ENCODE measurements at regions not wholly inside any gene's neighbourhood (a gene's known extent, or its start where the extent isn't known, plus 50 kb on each side); places are given as distances from the start of the nearest gene placed in this dataset.

DNA sequence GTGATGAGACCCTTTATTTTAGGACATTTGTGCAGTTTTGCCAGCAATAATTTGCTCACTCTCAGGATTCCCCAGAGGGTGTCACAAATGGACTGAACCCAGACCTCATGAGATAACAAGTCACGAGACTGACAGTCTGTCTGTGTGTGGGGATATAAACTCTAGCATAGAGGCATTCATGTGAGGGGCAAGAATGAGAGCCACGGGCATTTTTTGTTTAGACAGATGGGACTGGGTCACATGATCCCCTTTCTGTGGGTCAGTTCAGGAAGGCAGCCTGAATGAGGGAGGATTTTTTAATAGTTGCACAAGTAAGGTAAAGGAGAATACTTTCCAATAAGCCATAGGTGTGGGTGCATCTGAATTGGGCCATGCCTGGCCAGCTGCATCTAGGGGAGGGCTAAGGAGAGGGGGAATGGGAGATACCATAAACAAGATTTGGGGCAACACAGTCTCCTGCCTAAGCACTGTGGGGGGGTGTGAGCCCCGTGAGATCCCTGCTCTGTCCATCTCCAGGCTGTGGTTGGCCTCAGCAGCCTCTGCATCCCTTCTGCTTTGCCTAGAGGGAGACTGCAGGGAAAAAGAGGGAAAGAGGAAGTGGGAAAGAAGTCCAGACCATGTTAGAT lies 66.6 kb downstream of the NAV1 start:
- Mint-ChIP-seq H3K4me1 (ENCODE audit: unreplicated experiment) (peaks cover 28% of the 10 kb centered on the region), H3K36me3 (ENCODE audit: low read depth, unreplicated experiment) (peaks cover 4% of the 10 kb centered on the region), H3K27me3 (ENCODE audit: unreplicated experiment) (peaks cover 8% of the 10 kb centered on the region), H3K4me3 (ENCODE audit: unreplicated experiment) (no peak overlapping the region), H3K9me3 (ENCODE audit: unreplicated experiment) (no peaks in the 10 kb centered on the region), H3K27ac (ENCODE audit: unreplicated experiment) (peak overlapping the region; percentile 25)
- TF ChIP-seq, protein P1, sequence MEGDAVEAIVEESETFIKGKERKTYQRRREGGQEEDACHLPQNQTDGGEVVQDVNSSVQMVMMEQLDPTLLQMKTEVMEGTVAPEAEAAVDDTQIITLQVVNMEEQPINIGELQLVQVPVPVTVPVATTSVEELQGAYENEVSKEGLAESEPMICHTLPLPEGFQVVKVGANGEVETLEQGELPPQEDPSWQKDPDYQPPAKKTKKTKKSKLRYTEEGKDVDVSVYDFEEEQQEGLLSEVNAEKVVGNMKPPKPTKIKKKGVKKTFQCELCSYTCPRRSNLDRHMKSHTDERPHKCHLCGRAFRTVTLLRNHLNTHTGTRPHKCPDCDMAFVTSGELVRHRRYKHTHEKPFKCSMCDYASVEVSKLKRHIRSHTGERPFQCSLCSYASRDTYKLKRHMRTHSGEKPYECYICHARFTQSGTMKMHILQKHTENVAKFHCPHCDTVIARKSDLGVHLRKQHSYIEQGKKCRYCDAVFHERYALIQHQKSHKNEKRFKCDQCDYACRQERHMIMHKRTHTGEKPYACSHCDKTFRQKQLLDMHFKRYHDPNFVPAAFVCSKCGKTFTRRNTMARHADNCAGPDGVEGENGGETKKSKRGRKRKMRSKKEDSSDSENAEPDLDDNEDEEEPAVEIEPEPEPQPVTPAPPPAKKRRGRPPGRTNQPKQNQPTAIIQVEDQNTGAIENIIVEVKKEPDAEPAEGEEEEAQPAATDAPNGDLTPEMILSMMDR (IDR thresholded peaks at IDR 0.05; ENCODE audit: unreplicated experiment) = no peak
- DNase-seq (ENCODE audit: low spot score) = no peak

GRCh38 chr1:201606096-201606495 lies 67.2 kb downstream of the NAV1 start:
- TF ChIP-seq, protein P1 (IDR thresholded peaks at IDR 0.05; ENCODE audit: unreplicated experiment) = no peak
- no peak overlapping the region for H3K4me3 Mint-ChIP-seq (ENCODE audit: unreplicated experiment)
- no peak for DNase-seq (ENCODE audit: low spot score)
- H3K4me1 Mint-ChIP-seq (ENCODE audit: unreplicated experiment) = peaks cover 27% of the 10 kb centered on the region
- no peaks in the 10 kb centered on the region for H3K9me3 Mint-ChIP-seq (ENCODE audit: unreplicated experiment)
- no peak overlapping the region for H3K27ac Mint-ChIP-seq (ENCODE audit: unreplicated experiment)
- H3K27me3 Mint-ChIP-seq (ENCODE audit: unreplicated experiment) = peaks cover 9% of the 10 kb centered on the region
- H3K36me3 Mint-ChIP-seq (ENCODE audit: low read depth, unreplicated experiment) = peaks cover 4% of the 10 kb centered on the region

- H3K4me3 Mint-ChIP-seq (ENCODE audit: unreplicated experiment) = no peak overlapping the region
- DNase-seq (ENCODE audit: low spot score) = no peak
- H3K27me3 Mint-ChIP-seq (ENCODE audit: unreplicated experiment) = peaks cover 9% of the 10 kb centered on the region
- H3K4me1 Mint-ChIP-seq (ENCODE audit: unreplicated experiment) = peaks cover 27% of the 10 kb centered on the region
- H3K36me3 Mint-ChIP-seq (ENCODE audit: low read depth, unreplicated experiment) = peaks cover 4% of the 10 kb centered on the region
- H3K9me3 Mint-ChIP-seq (ENCODE audit: unreplicated experiment) = no peaks in the 10 kb centered on the region
- TF ChIP-seq, protein P1 (IDR thresholded peaks at IDR 0.05; ENCODE audit: unreplicated experiment) = no peak
- no peak overlapping the region for H3K27ac Mint-ChIP-seq (ENCODE audit: unreplicated experiment)
Observed at GRCh38 chr1:201606623-201607022, 67.7 kb downstream of the NAV1 start.

DNA sequence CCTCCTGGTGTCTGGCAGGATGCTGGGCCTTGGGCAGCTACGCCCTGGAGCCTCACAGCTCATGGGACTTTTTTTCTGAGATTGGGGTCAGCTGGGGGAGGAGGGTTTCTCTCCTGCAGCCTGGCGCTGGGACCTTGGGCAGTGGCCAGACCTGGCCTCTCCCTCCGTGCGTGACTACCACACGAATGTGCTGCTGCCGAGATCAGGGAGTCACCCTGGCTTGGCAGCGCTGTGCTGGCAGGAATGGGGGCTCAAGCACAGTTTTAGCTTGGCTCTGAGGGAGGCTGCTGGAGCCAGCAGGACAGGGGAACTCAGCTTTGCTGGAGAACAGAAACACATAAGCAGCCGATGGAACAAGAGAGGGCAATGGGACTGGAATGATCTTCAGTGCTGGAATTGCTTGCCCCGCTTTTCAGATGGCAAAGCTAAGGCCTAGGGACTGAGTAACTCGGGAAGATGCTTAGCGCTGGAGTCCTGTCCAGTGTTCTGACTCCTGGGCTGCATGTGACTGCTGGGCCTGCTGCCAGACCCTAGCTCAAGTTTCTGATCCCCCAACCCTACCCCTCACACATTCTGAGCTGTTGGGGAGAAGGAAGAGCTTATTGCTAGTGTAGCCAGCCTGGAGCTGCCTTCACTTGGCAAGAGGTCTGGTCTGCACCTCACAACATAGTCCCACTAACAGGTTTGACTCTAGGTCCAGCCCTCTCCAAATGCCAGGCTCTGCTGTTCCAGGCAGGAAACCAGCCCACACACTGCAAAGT lies 69.9 kb downstream of the NAV1 start:
- no peak overlapping the region for H3K4me3 Mint-ChIP-seq (ENCODE audit: unreplicated experiment)
- no peaks in the 10 kb centered on the region for H3K9me3 Mint-ChIP-seq (ENCODE audit: unreplicated experiment)
- peaks cover 9% of the 10 kb centered on the region for H3K27me3 Mint-ChIP-seq (ENCODE audit: unreplicated experiment)
- peaks cover 4% of the 10 kb centered on the region for H3K36me3 Mint-ChIP-seq (ENCODE audit: low read depth, unreplicated experiment)
- no peak for DNase-seq (ENCODE audit: low spot score)
- peaks cover 24% of the 10 kb centered on the region for H3K4me1 Mint-ChIP-seq (ENCODE audit: unreplicated experiment)
- TF ChIP-seq, protein P1 (IDR thresholded peaks at IDR 0.05; ENCODE audit: unreplicated experiment) = no peak
- H3K27ac Mint-ChIP-seq (ENCODE audit: unreplicated experiment) = no peak overlapping the region
